Stimulated activated CD4-positive, alpha-beta T cell treated with anti-CD3 and anti-CD28 coated beads, Interleukin-1b, Interleukin-23, amount 100 ng/mL, for 24 hours (primary cell): ENCODE measurements at regions not wholly inside any gene's neighbourhood (a gene's known extent, or its start where the extent isn't known, plus 50 kb on each side); places are given as distances from the start of the nearest gene placed in this dataset.

Experiments
- DNase-seq, 4 experiments: peaks; one replicate each; pipeline ENCODE4 v3.0.0-alpha.2; 2020; ENCODE audit warnings: low read depth in 4 of 4, low spot score in 1 of 4

DNA sequence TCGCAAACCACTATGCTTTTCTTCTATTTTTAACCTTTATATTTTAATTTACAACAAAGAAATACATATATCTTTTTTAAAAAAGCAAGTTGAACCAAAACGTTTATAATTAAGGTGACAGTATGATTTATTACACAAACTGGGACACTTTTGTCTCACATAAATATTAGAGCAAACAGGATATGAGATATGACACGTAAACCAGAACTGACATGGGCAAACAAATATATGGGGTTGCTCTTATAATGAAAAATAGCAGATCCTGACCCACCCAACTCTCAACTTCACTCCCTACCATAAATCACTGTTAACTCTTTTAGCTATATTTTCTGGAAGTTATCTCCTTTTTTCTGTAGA lies 177.0 kb upstream of the EDNRA start:
- DNase-seq, result no peak

DNA sequence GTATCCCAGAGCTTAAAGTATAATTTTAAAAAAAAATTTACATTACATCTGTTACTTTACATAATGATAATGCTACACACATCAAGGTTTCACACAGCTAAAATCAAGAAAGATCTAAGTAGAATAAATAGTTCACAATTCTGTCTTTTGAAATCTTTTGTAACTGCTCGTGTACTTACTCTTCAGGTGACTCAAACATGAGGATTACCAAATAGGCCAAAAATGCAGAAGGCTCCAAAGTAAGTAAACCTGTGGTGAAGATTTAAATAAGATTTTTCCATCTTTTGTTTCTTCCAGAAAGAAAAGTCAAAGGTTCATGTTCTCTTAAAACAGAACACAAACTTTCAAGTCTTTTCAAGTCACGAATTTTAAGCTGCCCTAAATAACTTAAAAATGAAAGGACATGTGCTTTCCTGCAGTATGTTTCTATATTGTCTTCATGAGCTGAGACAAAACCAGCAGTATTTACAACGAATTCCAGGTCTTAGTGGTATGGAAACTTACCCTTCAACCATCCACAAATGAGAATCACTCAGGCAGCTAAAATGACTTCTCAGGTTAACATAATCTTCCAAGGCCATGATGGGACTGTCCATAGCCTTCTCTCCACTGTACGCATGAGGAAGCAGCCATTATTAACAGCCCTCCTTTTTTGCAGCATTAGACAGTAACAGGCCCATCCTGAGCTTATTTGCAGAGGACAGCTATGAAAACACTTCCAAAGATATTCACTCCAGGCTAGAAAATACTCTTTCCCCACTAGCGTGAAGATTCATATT lies 172.8 kb upstream of the EDNRA start:
- DNase-seq, result no peak

DNA sequence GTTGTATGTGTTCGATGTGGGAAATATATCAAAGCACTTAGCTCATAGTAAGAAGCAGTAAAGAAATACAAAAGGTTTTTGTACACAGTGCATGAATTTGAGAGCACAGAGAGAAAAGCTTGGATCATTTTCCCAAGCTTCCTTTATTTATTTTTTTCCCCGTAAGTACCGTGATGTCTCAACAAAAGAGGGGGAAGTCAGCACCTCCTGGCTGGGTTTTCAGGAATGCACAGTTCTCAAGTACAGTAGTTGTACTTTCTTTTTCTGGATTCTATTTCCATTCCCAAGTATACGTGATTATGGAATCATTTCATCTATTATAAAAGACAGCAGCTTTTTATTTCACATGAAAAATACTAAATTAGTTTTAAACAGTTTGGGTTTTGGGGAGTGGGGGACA lies 171.5 kb upstream of the EDNRA start:
- DNase-seq, result no peak

DNA sequence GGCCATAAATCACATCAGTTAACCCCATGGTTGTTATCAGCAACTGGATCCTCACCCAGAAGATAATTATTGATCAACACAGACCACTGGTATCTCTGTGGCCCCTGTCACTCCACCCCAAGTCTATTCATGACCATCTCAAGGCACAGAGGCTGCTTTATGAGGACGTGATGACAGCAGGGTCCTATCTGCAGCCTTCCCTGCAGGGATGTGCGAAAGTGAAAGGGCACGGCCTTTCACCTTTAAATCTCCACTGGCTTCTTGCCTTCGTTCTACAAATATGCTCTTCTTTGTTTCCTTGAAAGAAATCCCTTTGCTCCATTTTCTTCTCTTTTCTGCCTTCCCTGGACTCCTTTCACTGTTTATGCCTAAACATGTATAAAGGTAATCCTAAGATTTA lies 170.6 kb upstream of the EDNRA start:
- DNase-seq, result no peak

DNA sequence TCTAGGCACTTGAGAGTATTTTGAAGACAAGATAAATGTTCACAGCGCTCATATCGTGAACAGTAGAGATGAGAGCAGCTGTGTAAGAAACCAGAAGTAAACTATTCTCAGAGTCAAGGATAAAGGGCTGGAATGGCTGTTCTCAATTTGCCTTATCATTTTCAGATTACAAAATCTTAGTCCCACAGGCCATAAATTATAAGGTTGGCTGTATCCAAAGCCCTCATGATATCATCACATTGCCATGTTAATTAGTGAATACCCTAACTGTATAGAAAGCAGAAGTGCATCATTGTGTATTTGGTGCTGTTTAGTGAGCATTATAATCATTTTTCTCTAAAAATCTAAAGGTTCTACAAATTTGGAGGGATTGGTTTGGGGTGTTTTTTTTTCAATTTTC lies 168.9 kb upstream of the EDNRA start:
- DNase-seq, result no peak

DNA sequence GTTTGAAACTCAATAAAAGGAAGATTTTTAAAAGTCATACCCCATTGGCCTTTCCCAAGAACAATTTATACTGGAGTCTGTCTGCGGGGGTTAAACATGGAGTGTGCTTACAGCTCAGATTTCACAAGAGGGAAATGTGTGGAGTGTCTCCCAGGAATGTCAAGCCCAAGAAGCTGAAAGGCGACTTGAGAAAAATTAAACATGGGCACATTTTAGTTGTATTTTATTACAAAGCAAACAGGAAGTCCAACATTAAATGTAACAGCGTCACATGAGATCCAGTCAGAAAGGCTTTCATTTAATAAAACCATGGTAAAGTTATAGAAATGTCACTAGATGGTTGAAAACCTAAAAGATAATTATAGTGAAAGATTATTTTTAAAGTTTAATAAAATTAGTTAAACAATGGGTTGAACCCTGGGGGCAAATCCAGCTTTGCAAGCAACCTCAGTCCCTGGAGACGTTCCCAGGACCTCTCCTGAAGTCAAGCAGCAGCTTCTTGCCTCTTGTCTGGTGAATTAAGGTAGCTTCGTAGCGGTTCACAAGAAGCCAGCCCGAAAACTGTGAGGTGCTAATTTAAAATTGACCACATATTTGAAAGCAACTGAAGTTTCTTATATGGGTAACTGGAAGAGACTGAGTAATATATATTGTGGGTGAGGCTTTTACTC lies 168.4 kb upstream of the EDNRA start:
- no peak for DNase-seq

DNA sequence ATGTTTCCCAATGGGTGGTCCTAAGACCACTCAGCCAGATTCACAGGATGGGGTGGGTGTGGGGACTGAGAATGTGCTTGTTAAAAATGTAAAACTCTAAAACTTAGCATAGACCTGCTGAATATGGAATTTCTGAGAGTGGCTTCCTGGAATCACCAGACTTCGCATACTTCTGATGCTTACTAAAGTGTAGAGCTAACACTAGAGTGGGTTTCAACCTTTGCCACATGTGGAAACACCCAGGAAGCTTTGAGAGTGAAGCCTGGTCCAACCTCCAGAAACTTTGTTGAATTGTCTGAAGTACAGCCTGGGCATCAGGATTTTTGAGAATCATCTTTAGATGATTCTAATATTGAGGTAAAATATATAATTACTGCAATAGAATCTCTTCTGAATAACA lies 167.8 kb upstream of the EDNRA start:
- DNase-seq, result no peak

DNA sequence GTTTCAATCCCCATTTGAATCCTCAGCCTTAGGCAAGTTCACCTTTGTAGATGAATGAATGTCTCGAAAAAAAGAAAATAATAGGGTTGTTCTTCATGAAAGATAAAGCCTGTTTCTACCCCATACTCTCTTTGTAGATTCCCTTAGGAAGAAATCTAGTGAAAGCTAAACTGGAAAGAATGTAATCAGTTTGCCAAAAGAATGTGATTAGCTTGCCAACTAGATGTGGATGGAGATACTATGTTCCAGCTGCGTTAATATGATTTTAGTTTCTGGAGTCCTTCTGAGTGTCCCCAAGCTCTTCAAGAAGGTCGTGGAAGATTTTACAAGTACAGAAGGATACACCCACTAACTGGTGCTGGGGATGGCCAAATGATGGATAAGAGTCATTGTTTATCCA lies 162.3 kb upstream of the EDNRA start:
- no peak for DNase-seq

DNA sequence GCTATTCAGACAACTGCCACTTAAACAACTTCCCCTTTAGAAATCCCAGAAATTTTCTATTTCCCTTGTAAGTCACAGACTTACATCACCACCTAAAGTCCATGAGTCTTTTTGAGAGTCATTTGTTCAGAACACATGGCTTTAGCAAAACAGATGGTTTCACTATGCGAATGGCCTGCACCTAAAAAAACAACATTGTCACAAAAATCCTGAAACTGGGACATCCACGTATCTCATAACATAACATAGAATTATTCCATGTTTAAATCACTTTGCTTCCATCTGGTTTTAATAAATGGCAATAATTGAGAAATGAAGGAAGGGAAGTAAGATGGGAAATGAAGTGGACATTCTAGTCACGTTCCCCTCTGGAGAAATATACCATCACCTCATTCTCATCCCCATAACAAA lies 155.3 kb upstream of the EDNRA start:
- no peak for DNase-seq

DNA sequence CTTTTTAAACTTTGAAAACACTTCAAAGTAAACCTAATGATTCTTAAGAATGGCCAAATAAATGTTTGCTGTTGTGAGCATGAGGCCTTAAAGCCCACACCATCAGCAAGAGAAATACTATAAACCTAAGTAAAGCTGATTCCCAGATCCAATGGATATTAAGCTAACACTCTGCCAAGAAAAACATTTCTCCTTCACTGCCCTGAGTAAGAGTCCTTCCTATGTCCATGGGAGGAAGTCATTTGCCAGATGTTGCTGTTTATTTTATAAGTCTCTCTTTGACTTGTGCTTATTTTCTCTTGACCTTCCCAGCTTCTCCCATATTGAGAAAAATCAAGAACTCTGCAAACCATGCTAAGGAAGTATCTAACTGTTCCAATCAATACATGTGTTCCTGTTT lies 154.3 kb upstream of the EDNRA start:
- no peak for DNase-seq

DNA sequence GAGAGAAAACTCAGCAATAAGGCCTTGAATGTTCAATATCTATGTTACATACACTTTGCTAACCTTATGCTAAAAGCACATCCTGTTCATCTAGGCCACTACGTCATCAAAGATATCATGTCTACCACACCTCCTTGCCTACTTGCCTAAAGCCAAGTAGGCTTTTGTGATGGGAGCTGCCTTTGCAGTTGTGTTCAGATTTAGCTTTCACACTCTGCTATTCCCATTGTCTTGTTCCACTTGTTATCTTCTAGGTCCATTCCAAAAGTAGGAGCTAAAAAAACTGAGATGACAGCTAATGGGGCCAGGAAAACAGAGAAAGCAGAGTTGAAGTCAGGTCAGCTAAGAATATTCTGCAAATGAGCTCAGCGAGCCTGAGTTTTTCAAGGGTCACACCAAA lies 153.6 kb upstream of the EDNRA start:
- DNase-seq, result no peak

DNA sequence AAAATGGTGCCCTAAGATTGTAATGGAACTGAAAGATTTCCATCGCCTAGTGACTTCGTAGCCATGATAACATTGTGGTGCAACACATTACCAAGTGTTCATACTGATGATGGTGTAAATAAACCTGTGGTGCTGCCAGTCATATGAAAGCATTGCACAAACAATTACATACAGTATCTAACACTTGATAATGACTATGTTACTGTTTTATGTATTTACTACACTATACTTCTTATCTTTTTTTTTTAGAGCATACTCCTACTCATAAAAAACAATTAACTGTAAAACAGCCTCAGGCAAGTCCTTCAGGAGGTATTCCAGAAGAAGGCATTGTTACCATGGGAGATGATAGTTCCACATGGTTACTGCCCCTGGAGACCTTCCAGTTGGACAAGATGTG lies 152.7 kb upstream of the EDNRA start:
- DNase-seq, result no peak

DNA sequence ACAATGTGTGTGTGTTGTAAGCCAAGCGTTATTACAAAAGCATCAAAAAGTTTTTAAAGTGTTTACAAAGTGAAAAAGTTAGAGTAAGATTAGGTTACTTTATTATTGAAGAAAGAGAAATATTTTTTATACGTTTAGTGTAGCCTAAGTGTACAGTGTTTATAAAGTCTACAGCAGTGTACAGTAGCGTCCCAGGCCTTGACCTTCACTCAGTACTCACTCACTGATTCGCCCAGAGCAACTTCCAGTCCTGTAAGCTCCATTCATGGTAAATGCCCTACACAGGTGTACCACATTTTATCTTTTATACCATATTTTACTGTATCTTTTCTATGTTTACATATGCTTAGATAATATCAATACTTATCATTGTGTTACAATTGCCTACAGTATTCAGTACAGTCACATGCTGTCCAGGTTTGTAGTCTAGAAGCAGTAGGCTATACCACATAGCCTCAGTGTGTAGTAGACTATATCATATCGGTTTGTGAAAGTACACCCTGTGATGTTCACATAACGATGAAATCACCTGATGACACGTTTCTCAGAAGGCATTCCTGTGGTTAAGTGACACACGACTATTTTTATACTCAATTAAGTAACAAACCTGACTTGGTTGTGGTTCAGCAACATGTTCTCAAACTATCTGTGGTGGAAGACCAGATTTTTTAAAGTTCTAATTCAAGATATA lies 152.0 kb upstream of the EDNRA start:
- DNase-seq, result no peak

DNA sequence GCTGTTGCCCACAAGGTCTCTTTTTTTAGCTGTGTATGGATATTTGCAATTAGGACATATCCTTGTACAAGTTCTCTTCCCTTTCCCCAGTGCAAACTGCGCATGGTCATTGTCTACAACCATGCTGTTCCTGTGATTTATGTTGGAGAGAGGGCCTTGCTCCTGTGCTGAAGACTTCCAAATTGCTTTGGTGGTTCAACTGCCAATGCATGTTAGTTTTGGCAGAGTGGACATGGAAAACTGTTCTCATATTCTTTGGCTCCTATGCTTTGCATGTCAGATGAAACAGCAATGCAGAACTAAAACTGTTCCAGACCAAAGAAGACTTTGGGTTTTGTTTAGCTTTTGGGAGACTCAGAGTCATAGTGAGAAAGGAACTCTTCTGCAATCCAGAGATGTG lies 148.8 kb upstream of the EDNRA start:
- no peak for DNase-seq

DNA sequence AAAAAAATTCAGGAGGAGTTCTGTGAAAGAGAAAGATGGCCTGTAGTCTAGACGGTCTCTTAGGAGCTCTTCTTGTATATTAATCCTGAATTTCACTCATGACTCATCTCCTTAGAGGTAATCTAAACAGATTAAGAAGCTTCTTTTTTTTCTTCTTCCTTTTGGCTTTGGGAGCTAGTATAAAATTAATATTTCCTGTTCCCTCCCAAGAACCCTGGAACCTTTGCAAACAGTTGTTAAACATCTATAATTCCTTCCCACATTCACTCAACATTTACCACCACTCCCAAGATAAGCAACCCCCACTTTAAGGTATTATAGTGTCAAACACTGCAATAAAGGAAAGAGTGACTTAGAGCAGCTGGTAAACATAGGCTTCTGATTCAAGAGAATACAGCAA lies 146.4 kb upstream of the EDNRA start:
- DNase-seq, result no peak

DNA sequence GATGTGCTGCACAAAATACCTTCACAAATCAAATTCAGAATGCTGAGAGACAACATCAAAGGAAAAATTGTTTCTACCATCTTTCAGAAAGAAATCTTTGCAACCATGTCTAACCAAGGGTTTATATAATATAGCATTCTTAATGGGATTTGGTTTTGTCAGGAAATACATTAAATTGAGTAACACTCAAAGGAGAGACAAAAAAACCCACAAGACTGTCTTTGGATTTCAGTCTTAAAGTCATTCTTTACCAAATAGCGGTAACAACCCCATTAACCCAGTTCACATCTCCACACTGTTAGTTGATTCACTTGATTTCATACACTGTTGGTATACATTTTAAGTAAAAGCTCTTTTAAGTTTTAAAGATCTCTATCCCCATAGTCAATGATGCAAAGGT lies 145.7 kb upstream of the EDNRA start:
- no peak for DNase-seq

DNA sequence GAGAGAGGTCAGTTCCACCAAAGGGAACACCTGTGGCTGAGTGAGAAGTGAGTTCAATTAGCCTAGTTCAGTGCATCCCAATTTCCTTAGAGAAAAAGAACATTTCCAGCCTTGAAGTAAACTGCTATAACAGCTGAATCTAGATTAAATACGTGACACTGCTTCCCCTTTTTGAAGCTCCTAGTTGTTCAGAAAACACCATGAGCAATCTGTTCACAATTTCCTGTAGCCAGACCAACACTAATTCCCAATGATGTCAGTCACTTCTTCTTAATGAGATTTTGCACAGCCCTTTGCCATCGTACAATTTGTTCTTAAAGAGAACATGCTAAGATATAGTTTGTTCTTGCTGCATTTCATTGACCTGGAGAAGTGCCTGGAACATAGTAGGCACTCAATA lies 144.6 kb upstream of the EDNRA start:
- DNase-seq, result no peak

DNA sequence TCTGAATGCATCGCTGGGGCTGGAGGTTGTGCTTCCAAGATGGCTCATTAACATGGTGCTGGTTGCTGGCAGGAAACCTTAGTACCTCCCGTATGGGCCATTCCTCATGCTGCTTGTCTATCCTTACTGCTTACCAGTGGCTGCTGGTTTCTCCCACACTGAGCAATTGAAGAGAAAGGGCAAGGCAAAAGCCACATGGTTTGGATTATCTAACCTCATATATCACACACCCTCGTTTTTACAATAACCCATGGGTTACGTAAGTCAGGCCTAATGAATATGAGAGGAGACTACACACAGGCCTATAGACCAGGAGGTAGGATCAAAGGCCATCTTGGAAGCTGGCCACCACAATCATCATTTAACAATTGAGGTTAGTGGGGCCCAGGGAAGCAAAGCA lies 141.8 kb upstream of the EDNRA start:
- no peak for DNase-seq

DNA sequence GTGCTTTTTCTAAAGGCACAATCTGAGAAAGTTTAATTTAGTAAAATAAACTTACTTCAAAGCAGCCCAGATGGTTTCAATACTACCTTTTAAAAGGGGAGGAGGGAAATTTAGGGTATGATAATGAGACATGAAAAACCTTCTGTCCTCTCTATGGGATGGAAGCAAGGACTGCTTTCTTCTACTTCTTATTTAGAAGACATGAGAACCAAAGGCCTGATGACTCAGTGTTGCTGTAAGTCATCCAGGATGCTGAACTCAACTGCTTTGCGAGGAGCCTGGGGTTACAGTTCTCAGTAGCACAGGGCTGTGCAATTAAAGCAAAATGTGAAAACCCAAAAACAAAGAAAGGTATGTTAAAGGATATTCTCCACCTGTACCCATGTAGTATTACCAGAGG lies 140.8 kb upstream of the EDNRA start:
- no peak for DNase-seq

DNA sequence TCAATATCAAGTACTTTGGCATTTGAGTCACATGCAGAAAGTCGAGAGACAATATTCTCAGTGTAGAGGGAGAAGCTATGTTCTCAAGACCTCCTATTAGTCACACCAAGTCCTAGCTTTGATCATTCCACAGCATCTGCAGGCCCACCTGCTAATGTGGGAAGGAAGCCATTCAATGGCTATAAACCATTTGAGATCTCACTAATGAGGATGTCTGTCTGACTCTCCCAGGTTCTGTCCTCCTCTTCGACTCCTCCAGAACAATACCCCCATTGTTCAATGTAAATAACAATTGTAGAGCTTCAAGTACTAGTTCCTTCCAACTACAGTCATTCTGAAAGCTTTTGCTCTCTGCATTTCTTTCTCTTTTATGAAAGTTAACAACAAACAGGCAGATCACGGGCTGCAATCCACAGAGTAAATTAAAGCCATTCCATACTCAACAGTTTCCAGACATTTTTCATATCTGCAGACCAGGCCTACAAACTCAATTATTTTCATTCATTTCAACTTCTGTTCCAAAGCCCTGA lies 140.2 kb upstream of the EDNRA start:
- DNase-seq, result no peak

DNA sequence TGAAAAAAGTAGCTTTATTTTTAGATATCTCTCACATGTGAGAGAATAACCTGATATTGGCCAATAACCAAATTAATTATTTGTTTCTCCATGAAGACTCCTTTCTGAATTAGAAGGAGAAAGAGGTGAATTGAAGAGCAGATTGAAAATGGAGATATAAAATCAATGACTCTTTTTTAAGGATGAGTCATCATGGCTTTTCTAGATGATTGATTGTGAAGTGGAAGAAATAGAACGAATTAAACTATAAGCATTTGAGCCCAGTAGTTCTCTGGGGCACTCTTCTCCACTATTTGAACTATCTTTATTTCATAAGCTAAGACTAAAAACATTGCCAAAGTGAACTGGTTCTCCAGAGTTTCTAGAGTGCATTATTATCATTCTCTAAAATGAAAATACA lies 137.2 kb upstream of the EDNRA start:
- no peak for DNase-seq

DNA sequence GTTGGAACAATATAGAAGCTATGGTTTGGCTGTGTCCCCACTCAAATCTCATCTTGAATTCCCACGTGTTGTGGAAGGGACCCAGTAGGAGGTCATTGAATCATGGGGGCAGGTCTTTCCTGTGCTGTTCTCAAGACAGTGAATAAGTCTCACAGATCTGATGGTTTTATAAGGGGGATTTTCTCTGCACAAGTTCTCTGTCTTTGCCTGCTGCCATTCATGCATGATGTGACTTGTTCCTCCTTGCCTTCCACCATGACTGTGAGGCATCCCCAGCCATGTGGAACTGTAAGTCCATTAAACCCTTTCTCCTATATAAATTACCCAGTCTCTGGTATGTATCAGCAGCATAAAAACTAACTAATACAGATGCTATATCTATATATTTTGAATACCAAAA lies 135.2 kb upstream of the EDNRA start:
- DNase-seq, result no peak
